COLO668 (cell line): ENCODE measurements at regions not wholly inside any gene's neighbourhood (a gene's known extent, or its start where the extent isn't known, plus 50 kb on each side); places are given as distances from the start of the nearest gene placed in this dataset.

Experiments
- DNase-seq: peaks from one replicate; lab custom pipeline; 2025; ENCODE audit not compliant: unreplicated experiment; lab: John Stamatoyannopoulos, UW

DNA sequence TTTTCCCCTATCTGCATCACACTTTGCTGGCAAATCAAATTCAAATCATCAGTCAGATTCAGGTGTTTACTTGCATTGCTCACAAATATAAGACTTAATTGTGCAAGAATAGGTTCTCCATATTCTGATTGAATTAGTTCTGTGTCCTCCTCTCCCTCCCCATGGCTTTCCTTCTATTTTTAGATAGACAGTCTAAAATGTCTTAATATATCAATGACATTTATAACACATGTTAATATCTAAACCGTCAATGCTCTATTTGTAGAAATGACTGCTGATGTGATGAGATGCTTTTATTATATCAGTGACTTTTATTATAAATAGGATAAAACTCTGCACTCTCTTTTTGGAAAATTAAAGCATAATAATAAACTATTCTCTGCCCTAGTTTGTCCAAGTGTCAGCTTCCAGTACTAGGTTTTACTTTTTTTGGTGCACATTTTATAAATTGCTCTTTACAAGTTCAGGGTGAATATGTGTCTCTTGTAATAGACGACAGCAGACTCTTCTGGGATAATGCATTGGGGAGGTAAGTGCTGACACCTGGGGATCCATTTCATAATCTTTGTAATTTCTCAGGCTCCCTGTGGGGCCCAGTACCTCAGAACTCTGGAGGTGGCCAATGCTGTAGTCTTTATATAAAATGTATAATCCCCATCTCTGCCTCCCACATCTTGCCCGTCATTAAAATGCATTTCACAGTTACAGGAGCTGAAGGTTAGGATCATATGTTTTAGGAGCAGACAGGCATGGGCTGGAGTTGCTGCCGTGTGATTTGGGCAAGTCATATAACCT is 321.5 kb downstream of the BRINP1 start:
- DNase-seq: no peak

DNA sequence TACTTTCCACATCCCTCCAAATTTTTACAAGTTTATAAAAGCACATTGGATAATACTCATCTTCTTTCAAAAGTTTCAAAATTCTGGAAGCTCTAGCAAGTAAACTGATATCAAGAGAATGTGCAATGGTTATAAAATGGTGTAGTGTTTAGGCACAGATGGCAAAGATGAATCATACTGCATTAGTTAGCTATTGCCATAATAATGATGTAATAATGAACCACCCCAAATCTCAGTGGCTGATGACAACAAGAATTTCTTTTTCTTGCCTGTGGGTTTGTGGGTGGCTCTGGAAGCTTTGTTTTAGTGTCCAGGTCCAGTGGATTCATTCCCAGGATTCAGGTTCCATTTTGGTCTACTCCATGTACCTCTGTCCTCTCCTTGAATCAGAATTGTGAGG is 319.0 kb downstream of the BRINP1 start:
- no peak for DNase-seq

DNA sequence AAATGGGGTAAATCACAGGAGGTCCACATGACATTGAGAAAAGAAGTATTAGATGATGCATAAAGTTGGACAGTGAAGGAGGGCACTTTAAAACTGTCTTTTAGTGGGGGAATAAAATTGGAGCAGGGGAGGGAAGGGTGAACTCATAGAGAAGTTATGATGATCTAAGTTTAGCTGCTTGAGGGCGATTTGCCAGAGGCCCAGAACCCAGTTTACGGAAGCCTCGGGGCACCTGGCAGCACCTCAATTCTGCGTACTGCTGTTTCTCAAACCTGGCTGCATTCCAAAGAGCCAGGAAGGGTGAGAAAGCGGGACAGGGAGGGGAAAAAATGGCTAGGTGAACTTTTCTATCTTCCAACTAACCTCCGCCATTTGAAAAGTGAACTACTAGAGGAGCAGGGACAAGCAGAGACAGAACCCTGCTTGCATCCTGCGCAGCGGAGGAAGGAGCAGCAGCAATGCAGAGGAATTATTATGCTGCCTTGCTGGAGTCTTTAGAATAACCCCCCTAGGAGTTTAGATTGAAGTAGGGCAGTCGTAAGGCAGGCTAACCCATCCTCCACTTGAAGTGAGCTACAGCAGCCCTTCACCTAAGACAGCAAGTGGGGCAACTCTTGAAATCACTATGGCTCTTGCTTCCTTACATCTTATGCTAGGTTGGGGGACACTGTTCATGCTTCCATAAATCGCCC is 316.8 kb downstream of the BRINP1 start:
- no peak for DNase-seq

DNA sequence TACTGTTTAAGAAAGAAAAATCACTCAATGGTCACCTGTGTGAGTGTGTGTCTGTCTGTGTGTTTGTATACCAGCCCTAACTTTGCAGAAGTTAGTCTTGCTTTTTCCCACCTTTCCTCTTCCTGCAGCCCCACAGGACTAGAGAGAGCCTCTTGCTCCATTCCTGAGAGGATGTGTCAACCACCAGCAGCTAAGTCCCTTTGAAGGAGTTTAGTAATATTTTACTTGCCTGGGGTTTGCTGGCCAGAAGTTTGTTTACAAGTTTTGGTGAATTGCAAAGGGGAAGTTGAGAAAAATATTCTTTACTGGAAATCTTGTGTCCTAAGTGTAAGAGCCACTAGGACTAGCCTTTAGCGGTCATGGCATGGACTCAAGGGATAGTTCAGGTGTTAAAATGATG is 316.2 kb downstream of the BRINP1 start:
- DNase-seq: no peak

DNA sequence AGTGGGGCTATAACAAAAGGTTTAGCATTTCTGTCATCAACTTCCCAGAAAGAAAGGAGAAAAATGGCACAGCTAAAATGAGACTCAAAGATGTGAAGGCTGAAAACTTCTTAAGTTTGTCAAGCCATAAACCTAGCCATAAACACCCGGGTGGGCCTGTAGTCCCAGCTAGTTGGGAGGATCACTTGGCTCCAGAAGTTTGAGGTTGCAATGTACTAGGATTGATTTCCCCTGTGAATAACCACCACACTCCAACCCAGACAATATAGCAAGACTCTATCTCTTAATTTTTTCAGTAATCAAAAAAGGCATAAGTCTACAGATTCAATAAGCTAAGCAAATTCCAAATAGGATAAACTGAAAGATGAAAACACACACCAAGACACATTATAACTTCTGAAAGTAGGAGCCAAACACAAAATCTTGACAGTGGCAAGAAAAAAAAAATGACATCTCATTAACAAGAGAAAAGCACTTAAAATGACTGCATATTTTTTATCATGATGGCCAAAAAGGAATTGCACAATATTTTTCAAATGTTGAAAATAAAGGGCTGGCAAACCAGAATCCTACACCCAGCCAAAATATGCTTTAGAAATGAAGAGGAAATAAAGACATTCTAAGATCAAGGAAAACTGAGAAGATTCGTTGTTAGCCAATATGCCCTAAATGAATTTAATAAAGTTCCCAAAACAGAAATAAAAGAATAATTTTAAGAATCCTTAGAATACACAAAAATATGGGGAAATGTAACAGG is 308.4 kb downstream of the BRINP1 start:
- no peak for DNase-seq

DNA sequence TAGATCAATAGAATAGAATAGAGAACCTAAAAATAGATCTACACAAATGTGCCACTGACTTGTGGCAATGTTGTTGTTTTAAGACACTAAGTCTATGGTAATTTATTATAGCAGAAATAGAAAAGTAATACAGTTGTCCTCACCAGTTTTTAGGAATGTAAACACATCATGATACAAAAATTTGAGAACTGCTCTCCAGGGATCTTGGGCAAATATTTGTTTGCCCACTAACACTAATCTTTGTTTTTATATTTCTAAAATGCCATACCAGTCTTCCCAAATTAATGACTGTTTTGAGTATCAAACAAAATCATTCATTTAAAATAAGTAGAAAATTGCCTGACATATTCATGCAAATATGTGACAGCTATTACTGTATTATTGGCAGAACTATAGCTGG is 297.6 kb downstream of the BRINP1 start:
- DNase-seq: no peak

DNA sequence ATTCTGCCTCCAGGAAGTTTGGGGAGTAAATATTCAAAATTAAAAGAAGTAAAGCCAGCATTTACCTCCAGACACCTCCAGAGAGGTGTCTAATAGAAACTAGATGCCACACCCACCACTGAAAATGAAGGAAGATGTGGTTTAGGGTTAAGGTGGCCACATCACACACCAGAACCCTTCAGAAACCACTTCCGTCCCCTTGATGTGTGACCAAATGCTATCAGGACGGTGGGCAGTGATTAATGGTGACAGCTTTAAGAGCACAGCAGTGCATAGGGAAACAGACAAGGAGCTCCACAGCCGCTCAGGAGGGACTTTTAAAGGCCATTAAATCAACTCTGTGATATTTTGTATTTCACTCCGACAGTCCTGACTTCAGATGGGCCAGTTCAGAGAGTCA is 295.2 kb downstream of the BRINP1 start:
- no peak for DNase-seq

DNA sequence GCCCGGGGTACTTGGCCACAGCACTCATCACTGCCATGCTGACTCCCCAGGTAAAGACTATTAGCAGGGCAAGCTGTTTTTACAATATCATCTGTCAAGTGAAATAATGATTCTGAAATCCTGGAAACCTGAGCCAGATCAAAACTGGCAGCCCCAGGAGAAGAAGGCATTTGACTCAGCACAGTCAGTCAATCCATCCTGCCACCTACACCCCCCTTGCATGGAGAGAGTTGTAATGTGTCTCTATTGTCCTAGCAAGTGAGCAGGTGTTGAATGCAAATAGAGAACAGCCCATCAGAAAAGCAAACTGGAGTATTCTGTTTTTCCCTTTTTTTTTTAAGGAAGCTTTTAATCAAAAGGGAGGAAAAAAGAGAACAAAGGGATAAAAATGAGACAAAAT is 291.2 kb downstream of the BRINP1 start:
- DNase-seq: peak; percentile 63

DNA sequence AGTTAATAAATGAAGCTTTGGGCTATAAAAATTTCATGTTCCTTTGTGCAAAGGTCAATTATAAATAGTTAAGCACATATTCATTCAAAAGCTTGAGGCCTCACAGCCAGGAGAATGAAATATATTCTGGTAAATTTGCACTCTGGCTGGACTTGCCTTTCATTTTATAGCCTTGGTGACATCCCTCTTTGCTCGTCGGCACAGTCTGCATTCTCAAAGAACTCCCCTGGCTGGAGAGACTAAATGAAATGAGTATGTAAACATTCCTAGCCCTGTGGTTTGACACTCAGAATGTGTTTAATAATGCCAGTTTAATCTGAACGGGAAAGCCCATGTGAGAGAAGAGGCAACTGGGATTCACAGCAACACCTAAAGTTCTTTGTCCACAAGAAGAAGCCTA is 285.6 kb downstream of the BRINP1 start:
- DNase-seq: peak; percentile 12

DNA sequence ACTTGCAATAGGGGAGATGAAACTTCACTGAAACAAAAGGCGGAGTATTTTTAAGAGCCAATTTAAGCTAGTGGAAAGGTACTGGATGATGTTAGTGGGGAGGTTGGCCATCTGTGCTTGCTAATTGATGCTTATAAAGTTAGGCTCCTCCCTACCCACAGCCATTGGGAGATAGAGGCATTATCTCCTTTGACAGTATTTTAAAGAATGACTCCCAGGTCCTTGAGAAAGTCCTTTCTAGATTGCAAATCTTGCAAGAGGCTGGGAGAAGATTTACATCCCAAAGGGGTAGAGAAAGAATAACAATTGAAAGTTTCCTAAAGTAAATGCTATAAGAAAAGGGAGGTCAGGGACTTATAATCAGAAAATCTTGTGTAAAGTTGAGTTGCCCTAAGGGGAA is 282.6 kb downstream of the BRINP1 start:
- no peak for DNase-seq

DNA sequence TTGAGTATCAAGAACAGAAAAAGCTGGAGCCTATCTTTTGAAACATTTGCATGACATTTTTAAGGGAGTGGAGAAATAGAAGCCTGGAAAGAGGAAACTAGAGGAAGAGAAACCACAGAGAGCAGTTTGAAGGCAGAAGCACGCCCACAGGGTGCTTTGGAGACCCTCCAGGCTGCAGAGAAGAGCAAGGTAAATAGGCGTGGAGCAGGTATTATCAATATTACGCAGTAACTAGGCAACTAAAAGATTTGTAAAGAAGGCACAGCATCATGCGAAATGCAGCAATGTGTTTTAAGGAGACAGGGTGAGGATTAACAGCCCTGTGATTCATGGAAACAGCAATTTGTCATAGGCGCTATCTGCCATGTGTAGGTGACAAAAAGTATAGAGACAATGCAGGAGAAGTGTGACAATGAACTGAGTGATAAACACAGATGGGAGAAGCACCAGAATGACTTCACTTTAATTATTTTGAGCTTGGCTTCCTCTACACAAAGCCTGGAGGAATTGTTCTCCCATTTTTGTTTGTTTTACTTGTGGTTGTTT is 281.2 kb downstream of the BRINP1 start:
- peak; percentile 73 for DNase-seq

DNA sequence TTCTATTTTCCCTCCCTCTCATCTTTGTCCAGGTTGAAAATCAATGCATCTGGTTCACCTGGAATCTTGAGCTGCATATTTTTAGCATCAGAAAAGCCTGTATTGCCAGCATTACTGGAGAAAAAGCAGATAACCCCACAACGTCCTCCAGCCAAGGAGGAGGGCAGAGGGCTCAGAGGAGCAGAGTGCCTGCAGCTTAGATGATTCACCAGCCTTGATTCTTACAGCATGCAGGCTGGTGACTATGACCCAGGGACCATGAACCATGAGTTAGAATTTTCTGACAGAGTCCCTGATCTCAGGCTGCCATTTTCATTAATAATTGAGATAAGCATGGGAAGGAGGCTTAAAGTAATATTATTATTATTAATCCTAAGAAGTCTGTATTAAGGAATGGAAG is 278.2 kb downstream of the BRINP1 start:
- no peak for DNase-seq

DNA sequence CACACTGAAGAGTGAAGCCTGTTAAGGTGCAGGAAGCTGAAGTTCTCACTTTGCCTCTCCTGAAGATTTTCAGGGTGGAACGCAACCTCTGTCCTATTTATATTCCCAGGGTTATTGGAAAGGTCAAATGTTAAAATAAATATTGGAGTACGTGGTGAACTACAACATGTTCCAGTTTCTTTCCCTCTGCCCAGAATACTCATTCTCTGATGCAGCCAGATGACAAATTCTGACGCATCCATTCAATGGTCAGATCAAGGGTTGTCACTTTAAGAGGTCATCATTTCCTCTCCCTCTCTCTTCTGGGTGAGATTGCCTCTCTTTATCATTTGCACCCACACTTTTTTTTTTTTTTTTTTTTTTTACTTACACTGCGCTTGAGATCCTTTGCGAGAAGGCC is 277.1 kb downstream of the BRINP1 start:
- DNase-seq: no peak

DNA sequence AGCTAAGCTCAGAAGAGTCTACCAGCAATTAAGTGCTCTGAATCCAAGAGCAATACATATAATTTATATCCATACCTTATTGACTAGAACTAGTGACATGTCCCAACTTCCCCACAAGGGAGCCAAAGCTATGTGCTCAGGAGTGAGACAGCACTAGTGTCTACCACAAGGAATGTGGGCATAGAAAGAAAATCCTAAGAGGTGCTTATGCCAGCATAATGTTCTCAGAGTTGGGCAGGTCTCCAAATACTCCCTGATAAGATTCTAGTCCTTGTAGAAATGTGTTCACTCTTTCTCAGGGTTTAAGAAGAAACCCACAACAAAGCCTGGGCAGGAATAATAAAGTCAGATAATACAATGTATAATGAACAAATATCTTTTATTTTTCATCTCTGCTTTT is 275.1 kb downstream of the BRINP1 start:
- DNase-seq: no peak

DNA sequence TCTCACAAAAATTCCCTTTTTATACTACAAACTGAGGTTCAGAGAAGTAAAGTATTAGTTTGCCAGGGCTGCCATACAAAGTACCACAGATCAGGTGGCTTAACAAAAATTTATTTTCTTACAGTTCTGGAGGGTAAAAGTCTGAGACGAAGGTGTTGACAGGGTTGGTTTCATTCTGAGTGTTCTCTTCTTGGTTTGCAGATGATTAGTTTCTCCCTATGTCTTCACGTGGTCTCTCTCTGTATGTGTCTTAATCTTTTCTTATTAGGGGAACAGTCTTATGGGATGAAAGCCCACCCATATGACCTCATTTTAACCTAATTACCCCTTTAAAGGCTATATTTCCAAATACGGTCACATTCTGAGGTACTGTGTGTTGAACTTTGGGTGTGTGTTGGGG is 274.2 kb downstream of the BRINP1 start:
- no peak for DNase-seq

DNA sequence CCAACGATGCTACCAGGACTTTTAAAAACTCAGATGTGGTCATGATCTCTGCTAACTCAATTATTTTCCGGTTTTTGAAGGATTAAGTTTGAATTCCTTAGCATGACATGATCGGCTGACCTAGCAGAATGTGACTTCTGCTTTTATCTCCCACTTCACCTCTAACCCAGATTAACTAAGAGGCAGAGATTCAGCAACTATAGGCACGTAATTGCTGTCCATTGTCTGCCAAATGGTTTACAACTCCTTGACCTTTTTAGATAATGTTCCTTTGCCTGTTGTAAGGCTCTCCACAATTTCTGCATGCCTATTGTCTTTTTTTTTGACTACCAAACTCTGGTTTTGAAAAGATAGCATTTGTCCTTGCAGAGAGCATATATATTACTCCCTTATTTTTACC is 268.2 kb downstream of the BRINP1 start:
- DNase-seq: no peak

DNA sequence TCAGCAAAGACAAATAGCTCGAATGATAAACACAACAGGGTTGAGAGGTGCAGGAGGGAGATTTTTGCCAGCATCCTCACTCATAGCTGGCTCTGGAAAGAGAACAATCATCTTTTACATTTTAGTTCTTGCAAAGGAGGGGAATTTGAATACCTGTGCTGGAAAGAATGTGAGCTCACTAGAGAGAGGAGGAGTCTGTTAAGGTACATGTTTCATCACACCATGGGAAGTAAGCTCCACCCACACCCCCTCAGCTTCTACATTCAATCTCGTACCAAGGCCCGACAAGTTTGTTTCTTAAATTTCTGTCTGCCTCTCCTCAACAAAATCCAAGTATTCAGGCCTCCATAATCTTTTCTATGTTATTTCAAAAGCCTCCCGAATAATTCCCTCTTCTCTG is 254.6 kb downstream of the BRINP1 start:
- no peak for DNase-seq
